H1 (cell line): ENCODE measurements at regions not wholly inside any gene's neighbourhood (a gene's known extent, or its start where the extent isn't known, plus 50 kb on each side); places are given as distances from the start of the nearest gene placed in this dataset.

Experiments used
- CTCF ChIA-PET: fragments of 300-600 bp; sonication (Branson Sonifier 250); formaldehyde crosslinking; loops from one replicate; lab custom pipeline; 2021; ENCODE audit not compliant: partially characterized antibody; lab: Charles Lee
- POLR2A ChIA-PET: fragments of 300-600 bp; sonication (Branson Sonifier 250); formaldehyde crosslinking; loops from one replicate; lab custom pipeline; 2021; ENCODE audit warnings: inconsistent platforms; ENCODE audit not compliant: partially characterized antibody; lab: Charles Lee
- DNase-seq, 2 experiments: peaks; one replicate each; pipeline versions ENCODE4 v3.0.0 to v3.0.0-alpha.2; 2010 to 2022; ENCODE audit warnings: low spot score in 2 of 2, low read depth in 1 of 2, mixed read lengths in 1 of 2
- FAIRE-seq: peaks from 2 replicates; lab custom pipeline; 2011; peaks lifted over from hg19 to GRCh38; lab: Jason Lieb, UNC
- H2AFZ ChIP-seq: 2 replicates; pipeline ENCODE4 v1.8.1; 2012; ENCODE audit warnings: low read length, inconsistent platforms
- H2AK5ac ChIP-seq: 2 replicates; pipeline ENCODE4 v1.6.1; 2013; ENCODE audit warnings: low read depth, low read length
- H2BK120ac ChIP-seq: replicated peaks from 2 replicates; pipeline ENCODE3; 2013; ENCODE audit warnings: low read depth, low read length, inconsistent platforms
- H2BK12ac ChIP-seq: 2 replicates; pipeline ENCODE4 v1.6.1; 2013; ENCODE audit warnings: low read depth, low read length
- H2BK15ac ChIP-seq: 2 replicates; pipeline ENCODE4 v1.6.1; 2013; ENCODE audit warnings: low read length
- H2BK20ac ChIP-seq: 2 replicates; pipeline ENCODE4 v1.6.1; 2013; ENCODE audit warnings: low read length
- H2BK5ac ChIP-seq: 2 replicates; pipeline ENCODE4 v1.6.1; 2013; ENCODE audit warnings: low read depth, low read length
- H3K14ac ChIP-seq: 2 replicates; pipeline ENCODE4 v1.6.1; 2013; ENCODE audit warnings: inconsistent platforms; ENCODE audit not compliant: insufficient read length
- H3K18ac ChIP-seq: 2 replicates; pipeline ENCODE4 v1.6.1; 2013; ENCODE audit warnings: low read length; ENCODE audit errors: extremely low read depth
- H3K23ac ChIP-seq: 2 replicates; pipeline ENCODE4 v1.6.1; 2013; ENCODE audit warnings: inconsistent platforms; ENCODE audit not compliant: insufficient read length
- H3K23me2 ChIP-seq: 2 replicates; pipeline ENCODE4 v1.6.1; 2013; ENCODE audit warnings: low read depth, low read length
- H3K27ac ChIP-seq: 2 replicates; pipeline ENCODE4 v1.6.1; 2011; ENCODE audit warnings: low read depth, low read length, inconsistent platforms
- H3K27me3 ChIP-seq, 4 experiments: replicated peaks in 1 of 4; 1 replicate in 1 of 4; 2 replicates in 3 of 4; pipeline versions ENCODE4 v1.6.1 to v1.8.1; 2011 to 2013; ENCODE audit warnings: low read length in 3 of 4, mild to moderate bottlenecking in 3 of 4, inconsistent platforms in 2 of 4, mixed read lengths in 2 of 4, moderate library complexity in 1 of 4; ENCODE audit not compliant: control insufficient read depth in 3 of 4, insufficient read depth in 3 of 4; ENCODE audit errors: extremely low read depth in 1 of 4
- H3K36me3 ChIP-seq, 4 experiments: 2 replicates each; pipeline versions ENCODE4 v1.6.1 to v1.8.1; 2011 to 2013; ENCODE audit warnings: mild to moderate bottlenecking in 4 of 4, low read length in 3 of 4, moderate library complexity in 2 of 4, control low read depth in 1 of 4, inconsistent platforms in 1 of 4; ENCODE audit not compliant: insufficient read depth in 4 of 4, control insufficient read depth in 2 of 4
- H3K4ac ChIP-seq: replicated peaks from 2 replicates; pipeline ENCODE3; 2013; ENCODE audit warnings: low read length, low read depth, mixed read lengths, inconsistent platforms; ENCODE audit not compliant: insufficient read length
- H3K4me1 ChIP-seq, 4 experiments: replicated peaks in 1 of 4; 1 replicate in 1 of 4; 2 replicates in 3 of 4; pipeline versions ENCODE4 v1.6.1 to v1.8.1; 2011 to 2013; ENCODE audit warnings: low read length in 3 of 4, inconsistent platforms in 2 of 4, mixed read lengths in 1 of 4; ENCODE audit not compliant: insufficient read depth in 4 of 4, control insufficient read depth in 3 of 4
- H3K4me2 ChIP-seq, 2 experiments: 2 replicates each; pipeline versions ENCODE4 v1.6.1 to v1.8.1; 2011 to 2013; ENCODE audit warnings: low read depth in 2 of 2, low read length in 2 of 2, control low read depth in 1 of 2, inconsistent platforms in 1 of 2, mild to moderate bottlenecking in 1 of 2; ENCODE audit not compliant: insufficient read depth in 1 of 2
- H3K4me3 ChIP-seq, 4 experiments: fragments of 200-600, 300-600 bp in 1 of 4; sonication (generic), shearing (Covaris generic), sonication (Bioruptor Twin) in 1 of 4; 2 replicates each; pipeline versions ENCODE4 v1.5.1 to v1.8.1; 2011 to 2016; ENCODE audit warnings: low read length in 4 of 4, low read depth in 3 of 4, control low read depth in 2 of 4, inconsistent platforms in 2 of 4, mild to moderate bottlenecking in 2 of 4, mixed read lengths in 1 of 4, moderate library complexity in 1 of 4; ENCODE audit not compliant: insufficient read depth in 2 of 4; ENCODE audit errors: extremely low read depth in 1 of 4
- H3K56ac ChIP-seq: replicated peaks from 2 replicates; pipeline ENCODE3; 2013; ENCODE audit warnings: low read depth, mild to moderate bottlenecking, mixed read lengths, low read length, inconsistent platforms; ENCODE audit not compliant: insufficient read length
- H3K79me1 ChIP-seq: 2 replicates; pipeline ENCODE4 v1.6.1; 2013; ENCODE audit warnings: low read depth, low read length, control low read depth
- H3K79me2 ChIP-seq, 2 experiments: 2 replicates each; pipeline versions ENCODE4 v1.6.1 to v1.8.1; 2012 to 2013; ENCODE audit warnings: low read length in 2 of 2, mild to moderate bottlenecking in 2 of 2, inconsistent platforms in 1 of 2; ENCODE audit not compliant: insufficient read depth in 2 of 2, control insufficient read depth in 1 of 2
- H3K9ac ChIP-seq, 4 experiments: replicated peaks in 1 of 4; 1 replicate in 1 of 4; 2 replicates in 3 of 4; pipeline versions ENCODE4 v1.6.1 to v1.8.1; 2011 to 2013; ENCODE audit warnings: low read depth in 3 of 4, low read length in 3 of 4, control low read depth in 2 of 4, mild to moderate bottlenecking in 2 of 4, moderate library complexity in 2 of 4, inconsistent platforms in 1 of 4; ENCODE audit errors: extremely low read depth in 1 of 4
- H3K9me3 ChIP-seq, 2 experiments: 2 replicates each; pipeline versions ENCODE4 v1.6.1 to v1.8.1; 2012 to 2013; ENCODE audit warnings: mild to moderate bottlenecking in 2 of 2, moderate library complexity in 2 of 2, control low read depth in 1 of 2, inconsistent platforms in 1 of 2, low read depth in 1 of 2, low read length in 1 of 2, mixed read lengths in 1 of 2; ENCODE audit not compliant: insufficient read depth in 2 of 2
- H4K20me1 ChIP-seq, 2 experiments: replicated peaks in 1 of 2; 2 replicates each; pipeline versions ENCODE3 to v1.8.1; 2011 to 2013; ENCODE audit warnings: inconsistent platforms in 2 of 2, low read length in 2 of 2, mild to moderate bottlenecking in 1 of 2; ENCODE audit not compliant: insufficient read depth in 2 of 2, control insufficient read depth in 1 of 2
- H4K5ac ChIP-seq: 2 replicates; pipeline ENCODE4 v1.6.1; 2013; ENCODE audit warnings: low read length, low read depth, mixed read lengths, inconsistent platforms; ENCODE audit not compliant: insufficient read length
- H4K8ac ChIP-seq: 2 replicates; pipeline ENCODE4 v1.8.0; 2013; ENCODE audit warnings: mild to moderate bottlenecking, moderate library complexity, low read length, inconsistent platforms; ENCODE audit not compliant: insufficient read depth; ENCODE audit errors: extremely low read depth
- H4K91ac ChIP-seq: replicated peaks from 2 replicates; pipeline ENCODE3; 2013; ENCODE audit warnings: low read length, mixed read lengths, inconsistent platforms; ENCODE audit not compliant: insufficient read length
- ATF2 ChIP-seq: IDR thresholded peaks from 2 replicates; pipeline ENCODE4 v1.6.1; 2012; ENCODE audit warnings: low read length, inconsistent platforms
- BCL11A ChIP-seq, 2 experiments: IDR thresholded peaks; one replicate each; pipeline ENCODE4 v1.6.1; 2011; ENCODE audit warnings: low read depth in 2 of 2, low read length in 2 of 2, mild to moderate bottlenecking in 2 of 2
- BRCA1 ChIP-seq: IDR thresholded peaks from 2 replicates; pipeline ENCODE4 v1.6.1; 2012; ENCODE audit warnings: low read depth, low read length, improper control_type of control experiment
- CBX5 ChIP-seq: fragments of 300-800, 300-1000 bp; sonication (generic); IDR thresholded peaks from 2 replicates; pipeline ENCODE4 v1.7.1; 2016; ENCODE audit warnings: antibody characterized with exemption, low read length, low read depth
- CREB1 ChIP-seq: IDR thresholded peaks from 2 replicates; pipeline ENCODE4 v1.6.1; 2012; ENCODE audit warnings: inconsistent platforms
- HDAC2 ChIP-seq, 2 experiments: fragments of 300-600 bp in 1 of 2; sonication (generic) in 1 of 2; IDR thresholded peaks; 2 replicates each; pipeline ENCODE4 v1.6.1; 2011 to 2012; ENCODE audit warnings: low read depth in 2 of 2, low read length in 2 of 2, mild to moderate bottlenecking in 2 of 2, moderate library complexity in 2 of 2, borderline replicate concordance in 1 of 2, inconsistent platforms in 1 of 2
- KDM4A ChIP-seq: IDR thresholded peaks from one replicate; pipeline ENCODE4 v1.7.1; 2012; ENCODE audit warnings: low read depth, mild to moderate bottlenecking, moderate library complexity, low read length, inconsistent platforms; ENCODE audit not compliant: severe bottlenecking
- PHF8 ChIP-seq: fragments of 200-600 bp; sonication (generic); conservative IDR thresholded peaks from 2 replicates; pipeline ENCODE4 v1.7.1; 2012; ENCODE audit warnings: low read depth, mild to moderate bottlenecking, inconsistent platforms, low read length, moderate library complexity
- POU5F1 ChIP-seq: IDR thresholded peaks from 2 replicates; pipeline ENCODE4 v1.6.1; 2011; ENCODE audit warnings: low read depth, mild to moderate bottlenecking, low read length, moderate library complexity
- RAD21 ChIP-seq, 2 experiments: IDR thresholded peaks in 1 of 2; conservative IDR thresholded peaks in 1 of 2; 2 replicates each; pipeline ENCODE4 v1.6.1; 2011; ENCODE audit warnings: low read depth in 2 of 2, low read length in 2 of 2, improper control_type of control experiment in 1 of 2, inconsistent platforms in 1 of 2, mild to moderate bottlenecking in 1 of 2, moderate library complexity in 1 of 2
- RNF2 ChIP-seq: fragments of 200-900, 300-1000 bp; sonication (generic); IDR thresholded peaks from 2 replicates; pipeline ENCODE4 v1.7.1; 2016; ENCODE audit warnings: borderline replicate concordance, low read depth, mild to moderate bottlenecking, antibody characterized with exemption, low read length; ENCODE audit not compliant: poor library complexity, severe bottlenecking; ENCODE audit errors: missing control alignments
- TBP ChIP-seq: IDR thresholded peaks from 2 replicates; pipeline ENCODE4 v1.6.1; 2011; ENCODE audit warnings: low read depth, low read length, improper control_type of control experiment
- TCF12 ChIP-seq: IDR thresholded peaks from 2 replicates; pipeline ENCODE4 v1.6.1; 2011; ENCODE audit warnings: low read depth, mild to moderate bottlenecking, low read length
- WGBS, 2 experiments: shearing (Covaris generic) in 1 of 2; methylation state at CpG; one replicate each; pipeline versions ENCODE4 v1.1.6 to v1.1.7; 2013 to 2015; ENCODE audit warnings: low lambda C conversion rate in 2 of 2, mixed read lengths in 2 of 2, inconsistent platforms in 1 of 2, low coverage in 1 of 2, missing lambda C conversion rate in 1 of 2; ENCODE audit not compliant: insufficient replicate concordance in 2 of 2, insufficient coverage in 1 of 2, insufficient read length in 1 of 2; ENCODE audit errors: extremely low coverage in 1 of 2, missing lambda C conversion rate in 1 of 2; 5-methylcytosine and 5-hydroxymethylcytosine counted together

- Histone ChIP-seq H3K56ac (no peak overlapping the region), H2BK12ac (no peak overlapping the region), H3K36me3 (no peaks in the 10 kb centered on the region), H3K9me3 (no peaks in the 10 kb centered on the region), H3K79me1 (no peaks in the 10 kb centered on the region), H3K4ac (no peak overlapping the region), H2BK20ac (no peak overlapping the region), H3K23ac (no peak overlapping the region), H2AK5ac (no peak overlapping the region), H3K27ac (no peak overlapping the region), H3K4me3 (no peak overlapping the region), H2AFZ (peak overlapping the region; percentile 39; the same call in 1 of the 2 replicates), H3K23me2 (no peaks in the 10 kb centered on the region), H3K79me2 (no peaks in the 10 kb centered on the region), H4K91ac (no peak overlapping the region), H4K5ac (no peak overlapping the region), H4K20me1 (no peaks in the 10 kb centered on the region), H4K8ac (0 out of 2 replicates have a peak overlapping the region, but pooled peaks have one; percentile 1), H3K9ac (no peak overlapping the region), H3K4me1 (no peaks in the 10 kb centered on the region), H3K14ac (no peak overlapping the region), H3K27me3 (no peaks in the 10 kb centered on the region), H3K4me2 (no peak overlapping the region), H2BK120ac (no peak overlapping the region), H3K18ac (no peak overlapping the region), H2BK5ac (no peak overlapping the region), H2BK15ac (no peak overlapping the region)
- POLR2A ChIA-PET = no interaction called here
- no peak for DNase-seq
- FAIRE-seq = no peak
- CTCF ChIA-PET = no interaction called here
- WGBS, 2 experiments = 88% methylated on average over 2 of the region's 2 CpGs; no CpG with 5 or more reads in 1 of the 2 experiments
- TF ChIP-seq RNF2 (no peak), KDM4A (no peak), POU5F1 (no peak), HDAC2 (IDR thresholded peaks at IDR 0.05; ENCODE audit: borderline replicate concordance in 1 of 2, low read depth in 2 of 2, low read length in 2 of 2) (no peak), ATF2 (no peak), TCF12 (no peak), TBP (no peak), RAD21 (IDR thresholded peaks at IDR 0.05 in 1 of 2, conservative IDR thresholded peaks at IDR 0.05 in 1 of 2; ENCODE audit: low read depth in 2 of 2, low read length in 2 of 2) (no peak), BCL11A (IDR thresholded peaks at IDR 0.05; ENCODE audit: low read depth in 2 of 2, low read length in 2 of 2) (no peak), BRCA1 (no peak), CBX5 (no peak), PHF8 (no peak), CREB1 (no peak)
These were observed 664.4 kb upstream of the HS6ST1 start for GRCh38 chr2:128983094-128983493.
